Activated T-helper 1 cell treated with anti-CD3 and anti-CD28 coated beads, Interleukin-12 subunit alpha, Interleukin-12 subunit beta, Interleukin-2, Interleukin-4 antibody, amounts not matched to agents 30 ng/mL and 10 ng/mL and 1 ng/mL, durations not matched to agents 14 hours and 24 hours and 36 hours (primary cell): ENCODE measurements at regions not wholly inside any gene's neighbourhood (a gene's known extent, or its start where the extent isn't known, plus 50 kb on each side); places are given as distances from the start of the nearest gene placed in this dataset.

Experiments
- DNase-seq: peaks from one replicate; pipeline ENCODE4 v3.0.0; 2021; ENCODE audit warnings: low spot score
- H3K27ac Mint-ChIP-seq: one replicate; pipeline ENCODE4 v1.8.0; 2021; ENCODE audit warnings: mild to moderate bottlenecking, mixed read lengths
- H3K27me3 Mint-ChIP-seq: one replicate; pipeline ENCODE4 v1.8.0; 2022; ENCODE audit warnings: mild to moderate bottlenecking, moderate library complexity, mixed read lengths; ENCODE audit not compliant: insufficient read depth
- H3K36me3 Mint-ChIP-seq: one replicate; pipeline ENCODE4 v1.8.0; 2021; ENCODE audit warnings: low read depth, mixed read lengths
- H3K4me1 Mint-ChIP-seq: one replicate; pipeline ENCODE4 v1.8.0; 2021; ENCODE audit warnings: low read depth, mixed read lengths
- H3K4me3 Mint-ChIP-seq: one replicate; pipeline ENCODE4 v1.8.0; 2021; ENCODE audit warnings: mild to moderate bottlenecking, moderate library complexity, mixed read lengths
- H3K9me3 Mint-ChIP-seq: one replicate; pipeline ENCODE4 v1.8.0; 2021; ENCODE audit warnings: mixed read lengths
- intact Hi-C: fragments of 100-400 bp; cut with micrococcal nuclease; formaldehyde crosslinking; loops from one replicate; pipeline ENCODE4 v1.15.1; 2024

GRCh38 chr9:13862654-13863053, 451.3 kb downstream of the NFIB start:
- no peaks in the 10 kb centered on the region for H3K27me3 Mint-ChIP-seq
- no peaks in the 10 kb centered on the region for H3K4me1 Mint-ChIP-seq
- H3K9me3 Mint-ChIP-seq: no peaks in the 10 kb centered on the region
- no peaks in the 10 kb centered on the region for H3K36me3 Mint-ChIP-seq
- intact Hi-C loops: no loop called here
- no peak for DNase-seq
- H3K27ac Mint-ChIP-seq: no peak overlapping the region
- no peak overlapping the region for H3K4me3 Mint-ChIP-seq

GRCh38 chr9:13860946-13861640, 452.8 kb downstream of the NFIB start:
- Mint-ChIP-seq H3K36me3 (no peaks in the 10 kb centered on the region), H3K9me3 (no peaks in the 10 kb centered on the region), H3K27ac (no peak overlapping the region), H3K4me1 (no peaks in the 10 kb centered on the region), H3K27me3 (no peaks in the 10 kb centered on the region), H3K4me3 (no peak overlapping the region)
- intact Hi-C loops: no loop called here
- no peak for DNase-seq

- Mint-ChIP-seq H3K4me1 (no peaks in the 10 kb centered on the region), H3K27ac (no peak overlapping the region), H3K4me3 (no peak overlapping the region), H3K36me3 (no peaks in the 10 kb centered on the region), H3K27me3 (no peaks in the 10 kb centered on the region), H3K9me3 (no peaks in the 10 kb centered on the region)
- no peak for DNase-seq
- intact Hi-C loops: no loop called here
Observed at GRCh38 chr9:13860019-13860418, 453.9 kb downstream of the NFIB start.

DNA sequence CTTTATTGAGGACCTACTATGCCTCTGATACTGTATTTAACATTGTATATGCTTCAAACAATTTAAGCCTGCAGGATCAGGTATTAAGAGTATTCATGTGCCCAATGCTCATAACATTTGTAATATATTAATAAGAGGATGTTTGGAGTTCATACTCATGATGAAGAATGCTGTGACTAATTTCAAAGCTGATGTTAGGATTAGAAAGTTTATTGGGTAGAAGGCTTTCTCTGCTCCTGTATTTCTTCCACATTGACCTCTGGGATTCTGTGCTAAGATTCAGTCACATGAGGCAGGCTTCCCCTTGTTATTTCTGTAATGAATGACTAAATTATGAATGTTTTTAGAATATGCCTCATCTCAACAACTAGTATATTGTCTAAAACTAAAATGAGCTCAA, 456.4 kb downstream of the NFIB start:
- no peak overlapping the region for H3K4me3 Mint-ChIP-seq
- no peak overlapping the region for H3K27ac Mint-ChIP-seq
- no peaks in the 10 kb centered on the region for H3K4me1 Mint-ChIP-seq
- H3K9me3 Mint-ChIP-seq: no peaks in the 10 kb centered on the region
- no peaks in the 10 kb centered on the region for H3K36me3 Mint-ChIP-seq
- no peaks in the 10 kb centered on the region for H3K27me3 Mint-ChIP-seq
- intact Hi-C loops: no loop called here
- no peak for DNase-seq

DNA sequence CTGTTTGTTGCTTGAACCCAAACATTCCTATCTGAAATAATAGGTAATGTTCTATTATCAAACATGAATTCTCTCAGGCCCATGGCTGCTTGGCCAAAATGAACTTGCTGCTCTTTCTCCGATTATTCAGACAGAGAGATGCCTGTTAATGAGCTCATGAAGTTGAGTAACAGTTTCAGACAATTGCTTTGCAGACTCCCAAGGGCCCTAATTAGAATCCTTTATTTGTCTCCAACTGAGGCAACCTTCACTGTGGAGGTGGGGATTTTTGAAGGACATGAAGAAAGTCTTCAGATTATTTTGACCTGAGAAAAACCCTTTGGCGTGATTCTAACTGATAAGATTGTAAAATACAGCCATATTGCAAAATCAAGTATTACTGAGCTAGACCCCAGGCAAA, 466.7 kb downstream of the NFIB start:
- Mint-ChIP-seq H3K27ac (no peak overlapping the region), H3K27me3 (no peaks in the 10 kb centered on the region), H3K4me1 (no peaks in the 10 kb centered on the region), H3K36me3 (no peaks in the 10 kb centered on the region), H3K4me3 (no peak overlapping the region), H3K9me3 (peaks cover 4% of the 10 kb centered on the region)
- intact Hi-C loops: no loop called here
- no peak for DNase-seq

DNA sequence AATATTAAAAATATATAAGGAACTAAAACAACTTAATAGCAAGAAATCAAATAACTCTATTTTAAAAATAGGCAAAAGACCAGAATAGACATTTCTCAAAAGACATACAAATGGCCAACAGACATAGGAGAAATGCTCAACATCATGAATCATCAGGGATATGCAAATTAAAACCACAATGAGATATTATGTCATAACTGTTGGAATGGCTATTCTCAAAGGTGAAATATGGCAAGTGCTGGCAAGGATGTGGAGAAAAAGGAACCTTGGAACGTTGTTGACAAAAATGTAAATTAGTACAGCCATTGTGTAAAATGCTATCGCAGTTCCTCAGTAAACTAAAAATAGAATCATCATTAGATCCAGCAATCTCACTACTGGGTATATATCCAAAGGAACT, 468.5 kb downstream of the NFIB start:
- Mint-ChIP-seq H3K27me3 (no peaks in the 10 kb centered on the region), H3K4me1 (no peaks in the 10 kb centered on the region)

DNA sequence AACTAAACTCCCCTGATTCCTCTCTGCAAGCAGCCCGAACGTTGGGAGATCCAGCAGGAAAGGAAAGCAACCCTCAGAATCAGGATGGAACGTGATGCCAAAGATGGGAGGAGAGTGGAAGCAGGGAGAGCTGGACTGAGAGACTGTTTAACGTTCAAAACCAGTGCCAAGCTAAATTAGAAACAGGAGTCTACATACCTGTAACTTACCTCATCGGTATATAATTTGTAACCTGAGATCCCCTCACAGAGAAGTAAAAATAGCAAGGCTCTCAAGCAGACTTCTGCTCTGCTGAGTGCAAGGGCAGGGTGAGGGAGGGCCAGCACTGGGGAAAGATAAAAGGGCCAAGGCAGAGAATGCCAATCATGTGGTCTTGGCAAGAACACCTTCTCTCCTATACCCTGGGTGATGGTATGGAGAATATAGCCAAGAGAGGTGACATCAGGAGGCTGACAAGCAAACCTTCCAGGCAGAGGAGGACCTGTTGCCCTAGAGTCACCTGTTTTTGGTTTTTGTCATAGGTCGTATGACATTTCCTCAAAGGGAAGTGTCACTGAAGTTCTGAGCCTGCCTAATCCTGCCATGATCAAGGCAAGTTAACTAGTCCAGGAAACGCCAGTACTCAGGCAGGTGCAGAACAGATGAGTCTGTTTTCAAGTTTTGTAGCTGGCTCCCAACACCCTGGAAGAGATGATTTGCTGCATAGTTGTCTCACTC, 472.0 kb downstream of the NFIB start:
- Mint-ChIP-seq H3K36me3 (no peaks in the 10 kb centered on the region), H3K9me3 (peaks cover 7% of the 10 kb centered on the region), H3K27ac (no peak overlapping the region), H3K4me1 (no peaks in the 10 kb centered on the region), H3K27me3 (no peaks in the 10 kb centered on the region), H3K4me3 (no peak overlapping the region)
- no peak for DNase-seq
- intact Hi-C loops: no loop called here

More for the DNA sequence above, 468.5 kb downstream of the NFIB start:
- no peak for DNase-seq
- no peaks in the 10 kb centered on the region for H3K36me3 Mint-ChIP-seq
- peaks cover 4% of the 10 kb centered on the region for H3K9me3 Mint-ChIP-seq
- intact Hi-C loops: no loop called here
- H3K27ac Mint-ChIP-seq: no peak overlapping the region
- H3K4me3 Mint-ChIP-seq: no peak overlapping the region

GRCh38 chr9:13832446-13832845, 481.5 kb downstream of the NFIB start:
- Mint-ChIP-seq H3K4me3 (no peak overlapping the region), H3K36me3 (no peaks in the 10 kb centered on the region), H3K27ac (no peak overlapping the region), H3K27me3 (no peaks in the 10 kb centered on the region), H3K4me1 (no peaks in the 10 kb centered on the region), H3K9me3 (peaks cover 20% of the 10 kb centered on the region)
- no peak for DNase-seq
- intact Hi-C loops: no loop called here

- intact Hi-C loops: no loop called here
- Mint-ChIP-seq H3K27me3 (no peaks in the 10 kb centered on the region), H3K27ac (no peak overlapping the region), H3K36me3 (no peaks in the 10 kb centered on the region), H3K9me3 (peaks cover 9% of the 10 kb centered on the region), H3K4me3 (no peak overlapping the region), H3K4me1 (no peaks in the 10 kb centered on the region)
- DNase-seq: no peak
Observed at GRCh38 chr9:13823026-13823425, 490.9 kb downstream of the NFIB start.

DNA sequence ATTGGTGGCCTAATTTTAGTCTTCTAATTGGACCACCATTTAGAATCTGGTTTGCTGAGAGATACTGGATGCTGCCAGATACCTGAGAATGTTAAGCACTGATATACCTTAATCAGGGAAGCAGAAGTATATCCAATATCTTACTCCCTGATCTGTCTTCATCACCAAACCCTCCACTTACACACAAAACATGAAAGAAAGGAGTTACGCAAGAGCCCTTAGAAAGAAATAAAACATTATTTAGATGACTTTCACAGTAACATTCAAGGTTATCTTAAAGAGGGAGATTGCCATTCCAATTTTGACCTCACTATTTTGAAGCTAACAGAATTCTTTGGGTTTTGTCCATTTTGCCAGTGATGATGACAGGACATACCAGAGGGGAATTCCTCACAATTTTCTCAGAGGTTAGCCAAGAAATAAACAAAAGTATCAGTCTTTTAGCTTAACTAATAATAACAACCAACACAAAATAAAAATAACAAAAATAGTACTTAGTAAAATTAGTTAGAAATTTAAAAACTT, 496.1 kb downstream of the NFIB start:
- Mint-ChIP-seq H3K4me1 (no peaks in the 10 kb centered on the region), H3K36me3 (no peaks in the 10 kb centered on the region), H3K9me3 (peaks cover 9% of the 10 kb centered on the region), H3K4me3 (no peak overlapping the region), H3K27me3 (no peaks in the 10 kb centered on the region), H3K27ac (no peak overlapping the region)
- intact Hi-C loops: no loop called here
- DNase-seq: no peak

DNA sequence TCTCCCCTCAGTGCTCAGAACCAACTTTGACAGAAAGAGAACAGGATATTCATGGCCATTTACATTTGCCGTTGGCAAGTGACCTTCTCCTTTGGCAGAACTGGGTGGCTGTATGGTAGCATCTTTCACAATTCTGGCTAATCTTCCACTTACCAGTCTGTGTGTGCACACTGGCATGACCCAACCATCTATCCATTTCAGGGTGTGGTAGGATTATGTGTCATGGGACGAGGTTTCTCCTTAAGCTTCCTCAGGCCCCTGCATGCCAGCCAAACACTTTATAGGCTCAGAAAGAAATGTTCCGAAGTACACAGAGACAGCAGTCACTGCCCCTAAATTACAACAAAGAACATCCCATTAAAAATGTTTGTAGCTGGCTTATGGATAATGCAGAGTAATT, 497.1 kb downstream of the NFIB start:
- no peak overlapping the region for H3K27ac Mint-ChIP-seq
- no peak for DNase-seq
- H3K36me3 Mint-ChIP-seq: no peaks in the 10 kb centered on the region
- intact Hi-C loops: no loop called here
- no peaks in the 10 kb centered on the region for H3K27me3 Mint-ChIP-seq
- no peaks in the 10 kb centered on the region for H3K4me1 Mint-ChIP-seq
- H3K4me3 Mint-ChIP-seq: no peak overlapping the region
- H3K9me3 Mint-ChIP-seq: peaks cover 9% of the 10 kb centered on the region

- DNase-seq: no peak
- Mint-ChIP-seq H3K36me3 (no peaks in the 10 kb centered on the region), H3K27me3 (no peaks in the 10 kb centered on the region), H3K4me1 (no peaks in the 10 kb centered on the region), H3K4me3 (no peak overlapping the region), H3K27ac (no peak overlapping the region), H3K9me3 (no peaks in the 10 kb centered on the region)
- intact Hi-C loops: no loop called here
Observed at GRCh38 chr9:13814647-13815400, 499.1 kb downstream of the NFIB start.

- Mint-ChIP-seq H3K27me3 (no peaks in the 10 kb centered on the region), H3K4me3 (no peak overlapping the region), H3K27ac (no peak overlapping the region), H3K4me1 (no peaks in the 10 kb centered on the region), H3K9me3 (peaks cover 7% of the 10 kb centered on the region), H3K36me3 (no peaks in the 10 kb centered on the region)
- intact Hi-C loops: no loop called here
- DNase-seq: no peak
Observed at GRCh38 chr9:13811876-13812275, 502.1 kb downstream of the NFIB start.
